Endothelial cell of umbilical vein (primary cell): ENCODE measurements at regions not wholly inside any gene's neighbourhood (a gene's known extent, or its start where the extent isn't known, plus 50 kb on each side); places are given as distances from the start of the nearest gene placed in this dataset.

Experiments used
- BruUV-seq: library from RNA; stranded (reverse); fragments of 400-500 nt; replicated peaks from 2 replicates; lab custom pipeline; 2021; lab: Mats Ljungman, UMichigan
- CTCF ChIA-PET: fragments of 300-600, 350-600 bp; sonication (Branson Sonifier 250); formaldehyde crosslinking; loops from one replicate; lab custom pipeline; 2021; ENCODE audit warnings: antibody characterized with exemption, inconsistent platforms; lab: Charles Lee
- POLR2A ChIA-PET: fragments of 300-600, 350-600 bp; sonication (Branson Sonifier 250); formaldehyde crosslinking; loops from one replicate; lab custom pipeline; 2021; ENCODE audit warnings: antibody characterized with exemption, inconsistent platforms; lab: Charles Lee
- DNase-seq: peaks from one replicate; pipeline ENCODE4 v3.0.0-alpha.2; 2011; ENCODE audit warnings: low read depth, low spot score
- FAIRE-seq: peaks from 2 replicates; lab custom pipeline; 2011; peaks lifted over from hg19 to GRCh38; lab: Jason Lieb, UNC
- H2AFZ ChIP-seq: 2 replicates; pipeline ENCODE4 v1.6.0; 2012; ENCODE audit warnings: low read depth, low read length, control low read depth, inconsistent platforms
- H3K27ac ChIP-seq: 2 replicates; pipeline ENCODE4 v1.5.1; 2011; ENCODE audit warnings: low read depth, mild to moderate bottlenecking, control low read depth, low read length, moderate library complexity; ENCODE audit not compliant: insufficient read depth
- H3K27me3 ChIP-seq, 2 experiments: 2 replicates each; pipeline versions ENCODE4 v1.6.0 to v1.6.1; 2011; ENCODE audit warnings: low read length in 2 of 2, mixed read lengths in 1 of 2; ENCODE audit not compliant: control insufficient read depth in 2 of 2, insufficient read depth in 2 of 2
- H3K36me3 ChIP-seq, 2 experiments: 2 replicates in 1 of 2; 3 replicates in 1 of 2; pipeline ENCODE4 v1.5.1; 2011; ENCODE audit warnings: low read length in 2 of 2, mild to moderate bottlenecking in 1 of 2, moderate library complexity in 1 of 2; ENCODE audit not compliant: control insufficient read depth in 2 of 2, insufficient read depth in 2 of 2; ENCODE audit errors: extremely low read depth in 1 of 2
- H3K4me1 ChIP-seq: 3 replicates; pipeline ENCODE4 v1.5.1; 2011; ENCODE audit warnings: mild to moderate bottlenecking, low read length; ENCODE audit not compliant: control insufficient read depth, insufficient read depth; ENCODE audit errors: extremely low read depth
- H3K4me2 ChIP-seq: 2 replicates; pipeline ENCODE4 v1.6.1; 2011; ENCODE audit warnings: low read length, control low read depth, mixed read lengths; ENCODE audit not compliant: insufficient read depth
- H3K4me3 ChIP-seq, 3 experiments: fragments of 200-600 bp in 1 of 3; sonication (generic), shearing (Covaris generic) in 1 of 3; replicated peaks in 1 of 3; 2 replicates each; pipeline ENCODE4 v1.5.1; 2011 to 2016; ENCODE audit warnings: control low read depth in 3 of 3, low read length in 3 of 3, mild to moderate bottlenecking in 2 of 3, inconsistent platforms in 1 of 3, low read depth in 1 of 3, moderate library complexity in 1 of 3; ENCODE audit not compliant: insufficient read depth in 1 of 3
- H3K79me2 ChIP-seq: 2 replicates; pipeline ENCODE4 v1.6.0; 2012; ENCODE audit warnings: low read length, inconsistent platforms; ENCODE audit not compliant: control insufficient read depth, insufficient read depth
- H3K9ac ChIP-seq: replicated peaks from 2 replicates; pipeline ENCODE3; 2011; ENCODE audit warnings: low read length, control low read depth; ENCODE audit not compliant: insufficient read depth; ENCODE audit errors: extremely low read depth
- H3K9me1 ChIP-seq: replicated peaks from 3 replicates; pipeline ENCODE4 v1.6.0; 2011; ENCODE audit warnings: mild to moderate bottlenecking, low read length; ENCODE audit not compliant: control insufficient read depth, insufficient read depth; ENCODE audit errors: extremely low read depth
- H3K9me3 ChIP-seq: replicated peaks from 2 replicates; pipeline ENCODE4 v1.5.1; 2012; ENCODE audit warnings: low read length, inconsistent platforms; ENCODE audit not compliant: control insufficient read depth, insufficient read depth
- H4K20me1 ChIP-seq: replicated peaks from 2 replicates; pipeline ENCODE3; 2011; ENCODE audit warnings: mild to moderate bottlenecking, low read length; ENCODE audit not compliant: control insufficient read depth, insufficient read depth; ENCODE audit errors: extremely low read depth
- EZH2 ChIP-seq: IDR thresholded peaks from 2 replicates; pipeline ENCODE4 v1.6.1; 2012; ENCODE audit warnings: borderline replicate concordance, low read depth, mild to moderate bottlenecking, moderate library complexity, low read length, inconsistent platforms; ENCODE audit not compliant: severe bottlenecking
- FOS ChIP-seq: IDR thresholded peaks from 2 replicates; pipeline ENCODE4 v1.6.1; 2011; ENCODE audit warnings: mild to moderate bottlenecking, low read length, moderate library complexity, borderline replicate concordance; ENCODE audit not compliant: insufficient read depth
- GATA2 ChIP-seq: IDR thresholded peaks from 2 replicates; pipeline ENCODE4 v1.7.0; 2011; ENCODE audit warnings: low read depth, mild to moderate bottlenecking, moderate library complexity, mixed read lengths, low read length; ENCODE audit not compliant: insufficient read length, insufficient read depth
- JUN ChIP-seq: IDR thresholded peaks from 2 replicates; pipeline ENCODE4 v1.6.1; 2011; ENCODE audit warnings: borderline replicate concordance, low read depth; ENCODE audit not compliant: insufficient read length, insufficient read depth
- POLR2A ChIP-seq: IDR thresholded peaks from 2 replicates; pipeline ENCODE4 v1.6.1; 2012; ENCODE audit warnings: low read depth, mild to moderate bottlenecking, control low read depth, low read length
- dilution Hi-C: fragments of 300-500 bp; cut with MboI; formaldehyde crosslinking; loops from one replicate; pipeline ENCODE4 v1.15.0; 2019; ENCODE audit warnings: low sequenced_read_pairs; ENCODE audit not compliant: extremely low pct_ligation_motif_present
- intact Hi-C: fragments of 100-400 bp; cut with micrococcal nuclease; formaldehyde crosslinking; loops from one replicate; pipeline ENCODE4 v1.10.0; 2022
- TF ChIP-seq, protein P1 (sequence below): IDR thresholded peaks from 2 replicates; pipeline ENCODE4 v1.6.1; 2011; ENCODE audit not compliant: insufficient read depth, insufficient read length

GRCh38 chr12:124691429-124691828, 124.0 kb upstream of the NCOR2 start:
- no peaks in the 10 kb centered on the region for H3K36me3 ChIP-seq
- no peak overlapping the region for H3K27ac ChIP-seq
- no peak overlapping the region for H3K4me2 ChIP-seq
- H3K9me1 ChIP-seq: no peaks in the 10 kb centered on the region
- peaks cover 32% of the 10 kb centered on the region for H3K4me1 ChIP-seq
- no peak overlapping the region for H3K9ac ChIP-seq
- dilution Hi-C loops (loop anchor here (25.0 kb wide), 1 partner anchor 129 kb away; the partner anchor contains the start of gene NCOR2), intact Hi-C loops (no loop called here)
- ChIA-PET CTCF (interaction anchor here (0.7 kb wide), 1 partner anchor 36 kb away, joined by 3 read pairs; no protein-coding TSS in a partner anchor), POLR2A (no interaction called here)
- BruUV-seq: no TSS peak
- no peak for TF ChIP-seq POLR2A
- no peak for TF ChIP-seq GATA2
- TF ChIP-seq EZH2: no peak
- TF ChIP-seq, protein P1, sequence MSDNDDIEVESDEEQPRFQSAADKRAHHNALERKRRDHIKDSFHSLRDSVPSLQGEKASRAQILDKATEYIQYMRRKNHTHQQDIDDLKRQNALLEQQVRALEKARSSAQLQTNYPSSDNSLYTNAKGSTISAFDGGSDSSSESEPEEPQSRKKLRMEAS: no peak
- TF ChIP-seq FOS: no peak
- no peak for TF ChIP-seq JUN
- H3K9me3 ChIP-seq: no peaks in the 10 kb centered on the region
- H4K20me1 ChIP-seq: no peaks in the 10 kb centered on the region
- no peak for DNase-seq
- no peak overlapping the region for H3K4me3 ChIP-seq
- H3K79me2 ChIP-seq: no peaks in the 10 kb centered on the region
- FAIRE-seq: no peak
- H2AFZ ChIP-seq: no peak overlapping the region
- no peaks in the 10 kb centered on the region for H3K27me3 ChIP-seq

DNA sequence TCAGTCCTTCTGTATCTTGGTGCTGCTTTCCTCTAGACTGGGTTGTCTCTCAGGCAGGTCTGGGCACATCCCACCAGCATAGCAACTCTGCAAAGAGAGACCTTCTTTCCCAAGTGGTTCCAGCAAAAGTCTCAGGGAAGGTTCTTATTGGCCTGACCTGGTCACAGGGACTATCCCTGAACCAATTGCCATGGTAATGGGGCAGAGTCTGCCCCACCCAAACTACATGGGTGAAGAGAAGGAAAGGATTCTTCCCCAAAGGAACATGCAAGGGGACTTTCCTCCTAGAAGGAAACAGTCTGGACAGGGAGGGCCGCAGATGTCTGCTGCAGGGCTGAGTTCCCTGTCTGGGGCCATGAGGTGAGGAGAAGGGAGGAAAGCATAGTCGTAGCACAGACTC, 122.2 kb upstream of the NCOR2 start:
- CTCF ChIA-PET: no interaction called here
- POLR2A ChIA-PET: no interaction called here
- BruUV-seq: no TSS peak
- DNase-seq (no peak), FAIRE-seq (peak; percentile 28)
- H2AFZ ChIP-seq: no peak overlapping the region
- no peaks in the 10 kb centered on the region for H3K27me3 ChIP-seq
- intact Hi-C loops: no loop called here
- no peak overlapping the region for H3K9ac ChIP-seq
- peaks cover 35% of the 10 kb centered on the region for H3K4me1 ChIP-seq
- dilution Hi-C loops: loop anchor here (10.0 to 25.0 kb wide), 2 partner anchors 45 to 127 kb away; partner anchors contain the start of gene NCOR2
- H3K27ac ChIP-seq: no peak overlapping the region
- H4K20me1 ChIP-seq: no peaks in the 10 kb centered on the region
- TF ChIP-seq POLR2A: no peak
- no peak overlapping the region for H3K4me2 ChIP-seq
- no peaks in the 10 kb centered on the region for H3K9me1 ChIP-seq
- H3K9me3 ChIP-seq: no peaks in the 10 kb centered on the region
- no peaks in the 10 kb centered on the region for H3K79me2 ChIP-seq
- no peaks in the 10 kb centered on the region for H3K36me3 ChIP-seq
- no peak overlapping the region for H3K4me3 ChIP-seq
